ENCODE measurements at regions not wholly inside any gene's neighbourhood (a gene's known extent, or its start where the extent isn't known, plus 50 kb on each side); places are given as distances from the start of the nearest gene placed in this dataset.
"Not testable (repeated sequence)": the region's sequence is repeated elsewhere in the genome, so short reads cannot be mapped to it uniquely, and the experiment has no call there.

DNA sequence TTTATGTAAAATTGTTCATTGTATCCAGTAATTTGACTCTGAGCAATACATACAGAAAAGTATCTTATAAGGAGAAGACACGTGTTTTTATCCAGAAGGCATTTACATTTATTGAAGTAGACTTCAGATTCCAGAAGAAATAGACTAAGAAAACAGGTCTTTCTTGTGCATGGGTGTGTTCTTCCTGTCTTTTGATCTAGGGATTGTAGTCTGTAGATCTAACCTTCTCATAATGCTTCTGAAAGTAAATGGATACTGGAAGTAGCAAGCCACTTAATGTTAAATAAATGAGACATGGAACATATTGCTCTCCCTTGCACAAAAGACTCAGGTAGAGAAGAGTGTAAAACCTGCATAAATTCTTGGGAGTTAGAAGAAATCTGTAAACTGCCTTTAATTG lies 853.2 kb upstream of the B3GALT2 start:
- DNase-seq, result no peak

DNA sequence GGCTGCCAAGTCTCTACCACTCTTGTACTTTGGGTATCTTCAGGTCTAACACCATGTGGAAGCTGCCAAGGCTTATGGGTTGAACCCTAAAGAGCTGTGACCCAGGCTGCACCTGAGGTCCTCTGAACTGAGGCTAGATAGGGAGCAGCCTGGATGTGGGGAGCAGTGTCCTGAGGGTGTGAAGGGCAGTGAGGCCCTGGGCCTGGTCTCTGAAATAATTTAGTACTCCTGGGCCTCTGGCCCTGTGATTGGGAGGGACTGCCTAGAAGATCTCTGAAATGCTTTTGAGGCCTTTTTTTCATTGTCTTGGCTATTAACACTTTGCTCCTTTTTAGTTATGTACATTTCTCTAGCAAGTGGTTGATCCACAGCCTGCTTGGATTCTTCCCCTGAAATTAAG lies 847.2 kb upstream of the B3GALT2 start:
- no peak for DNase-seq

DNA sequence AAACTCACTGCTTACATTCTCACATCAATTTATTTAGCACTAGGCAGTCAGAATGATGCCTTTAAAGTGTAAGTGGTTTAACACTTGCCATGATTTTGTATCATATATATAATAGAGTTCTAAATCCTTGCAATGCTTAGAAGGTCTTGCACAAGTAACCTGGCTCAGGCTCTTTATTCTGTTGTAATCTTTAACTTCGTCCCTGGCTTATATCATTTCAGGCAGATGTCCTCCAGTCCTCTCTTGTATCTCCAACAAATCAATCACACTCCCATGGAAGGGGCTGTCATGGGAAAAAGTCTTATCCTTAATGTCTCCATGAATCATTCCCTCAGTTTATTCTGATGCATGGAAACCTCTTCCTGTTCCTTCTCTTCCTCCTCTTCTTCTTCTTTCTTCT lies 841.6 kb upstream of the B3GALT2 start:
- no peak for DNase-seq

DNA sequence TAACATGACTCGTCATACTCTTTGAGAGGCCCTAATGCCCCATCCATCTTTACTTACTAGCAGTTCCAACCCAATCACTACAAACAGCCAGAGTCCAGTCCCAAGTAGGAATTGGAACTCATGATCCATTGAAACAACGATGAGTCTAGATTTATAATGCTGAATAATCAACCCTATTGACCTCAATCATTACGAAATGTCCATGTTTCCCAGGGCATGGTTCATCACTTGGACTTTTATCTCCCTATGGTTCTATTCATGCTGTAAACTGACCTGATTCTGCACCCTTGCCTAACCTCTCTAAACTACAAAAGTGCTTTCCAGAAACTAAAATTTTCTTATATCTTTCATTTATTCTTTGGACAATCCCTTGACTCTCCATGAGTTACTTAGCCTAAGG lies 840.0 kb upstream of the B3GALT2 start:
- no peak for DNase-seq

DNA sequence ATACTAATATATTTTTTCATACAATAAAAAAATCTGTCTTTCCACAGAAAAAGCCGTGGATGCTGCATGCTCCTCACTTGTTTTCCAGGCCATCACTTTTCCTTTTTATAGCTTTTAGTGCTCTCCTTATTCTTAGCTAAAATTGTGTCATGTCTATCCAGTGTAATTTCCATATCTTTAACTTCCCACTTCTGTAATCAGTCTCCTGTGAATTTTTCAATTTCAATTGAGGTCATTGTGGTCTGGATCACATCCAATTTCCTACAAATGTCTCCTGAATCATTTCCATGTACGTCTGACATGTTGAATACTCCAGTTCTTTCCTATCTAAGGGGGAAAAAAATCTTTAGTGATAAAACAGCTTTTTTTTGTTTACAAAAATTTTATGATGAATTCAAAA lies 838.2 kb upstream of the B3GALT2 start:
- no peak for DNase-seq

DNA sequence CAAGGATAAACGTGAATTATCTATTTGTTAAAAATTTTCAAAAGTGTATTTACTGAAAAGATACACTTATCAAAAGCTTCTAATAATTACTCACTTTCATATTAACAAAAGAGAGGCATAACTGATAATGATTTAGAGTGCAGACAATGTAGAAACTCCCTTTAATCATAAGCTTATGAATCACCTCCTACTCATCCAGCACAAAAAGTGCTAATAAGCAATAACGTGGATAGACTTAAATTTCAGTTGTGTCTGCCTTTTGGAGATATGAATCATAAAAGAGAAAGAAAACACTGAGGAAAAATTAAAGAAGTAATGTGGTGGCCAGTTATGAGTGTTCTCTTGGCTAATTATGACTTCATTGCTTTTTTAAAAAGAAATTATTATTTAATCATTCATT lies 827.6 kb upstream of the B3GALT2 start:
- DNase-seq, result no peak

DNA sequence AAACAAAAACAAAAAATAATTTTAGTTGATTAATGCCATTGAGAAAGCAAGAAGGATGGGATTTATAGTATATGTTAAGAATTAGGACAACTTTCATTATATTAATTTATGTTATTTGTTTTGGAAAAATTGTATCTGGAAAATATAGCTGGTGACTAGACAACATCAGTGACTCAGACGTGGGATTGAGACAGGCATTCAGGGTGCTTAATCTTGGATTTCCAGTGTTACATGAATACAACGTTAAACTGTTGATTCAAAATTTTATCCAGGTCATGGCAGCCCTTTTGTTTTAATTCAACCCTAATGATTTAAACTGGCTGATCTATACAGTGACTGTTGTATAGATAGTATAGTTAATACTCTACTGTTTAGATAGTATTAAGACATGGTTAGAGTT lies 827.1 kb upstream of the B3GALT2 start:
- no peak for DNase-seq

DNA sequence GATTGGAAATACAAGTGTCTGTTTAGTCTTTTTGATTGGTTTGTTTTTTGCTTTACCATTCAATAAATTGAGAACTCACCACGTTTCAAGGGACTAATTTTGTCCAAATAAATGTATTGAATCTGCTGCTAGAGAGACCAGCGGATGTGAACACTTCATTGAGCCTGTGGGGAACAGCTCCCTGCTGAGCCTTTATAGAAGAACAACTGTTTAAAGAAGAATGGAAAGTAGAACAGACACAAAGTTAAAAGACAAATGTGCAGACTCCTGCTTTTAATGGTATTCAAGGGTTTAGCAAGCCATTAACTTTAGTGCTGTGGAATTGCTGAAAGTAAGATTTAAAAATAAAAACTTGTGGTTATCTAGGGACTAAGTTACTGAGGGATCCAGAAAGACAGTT lies 817.7 kb upstream of the B3GALT2 start:
- no peak for DNase-seq

DNA sequence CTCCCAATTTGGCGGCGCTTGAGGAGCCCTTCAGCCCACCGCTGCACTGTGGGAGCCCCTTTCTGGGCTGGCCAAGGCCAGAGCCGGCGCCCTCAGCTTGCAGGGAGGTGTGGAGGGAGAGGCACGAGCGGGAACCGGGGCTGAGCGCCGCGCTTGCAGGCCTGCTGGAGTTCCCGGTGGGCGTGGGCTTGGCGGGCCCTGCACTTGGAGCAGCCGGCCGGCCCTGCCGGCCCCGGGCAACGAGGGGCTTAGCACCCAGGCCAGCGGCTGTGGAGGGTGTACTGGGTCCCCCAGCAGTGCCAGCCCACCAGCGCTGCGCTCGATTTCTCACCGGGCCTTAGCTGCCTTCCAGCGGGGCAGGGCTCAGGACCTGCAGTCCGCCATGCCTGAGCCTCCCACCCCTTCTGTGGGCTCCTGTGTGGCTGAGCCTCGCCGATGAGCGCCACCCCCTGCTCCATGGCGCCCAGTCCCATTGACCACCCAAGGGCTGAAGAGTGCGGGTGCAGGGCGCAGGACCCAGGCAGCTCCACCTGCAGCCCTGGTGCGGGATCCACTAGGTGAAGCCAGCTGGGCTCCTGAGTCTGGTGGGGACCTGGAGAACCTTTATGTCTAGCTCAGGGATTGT lies 815.4 kb upstream of the B3GALT2 start:
- DNase-seq, result not testable (repeated sequence)

DNA sequence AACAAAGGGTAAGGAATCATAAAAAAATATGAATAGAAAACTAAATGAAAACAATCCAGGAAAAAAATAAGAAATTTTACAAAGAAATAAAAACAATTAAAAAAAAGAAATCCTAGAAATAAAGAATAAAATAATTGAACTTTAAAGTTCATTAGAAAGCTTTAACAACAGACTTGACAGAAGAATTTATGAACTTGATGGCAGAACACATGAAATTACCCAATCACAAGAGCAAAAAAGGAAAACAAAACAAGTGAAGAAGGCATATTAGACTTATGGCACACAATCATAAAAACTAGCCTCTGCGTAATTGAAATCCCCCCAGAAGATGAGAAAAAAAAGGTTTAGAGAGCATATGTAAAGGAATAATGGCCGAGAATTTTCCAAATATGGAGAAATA lies 802.5 kb upstream of the B3GALT2 start:
- DNase-seq, result no peak

DNA sequence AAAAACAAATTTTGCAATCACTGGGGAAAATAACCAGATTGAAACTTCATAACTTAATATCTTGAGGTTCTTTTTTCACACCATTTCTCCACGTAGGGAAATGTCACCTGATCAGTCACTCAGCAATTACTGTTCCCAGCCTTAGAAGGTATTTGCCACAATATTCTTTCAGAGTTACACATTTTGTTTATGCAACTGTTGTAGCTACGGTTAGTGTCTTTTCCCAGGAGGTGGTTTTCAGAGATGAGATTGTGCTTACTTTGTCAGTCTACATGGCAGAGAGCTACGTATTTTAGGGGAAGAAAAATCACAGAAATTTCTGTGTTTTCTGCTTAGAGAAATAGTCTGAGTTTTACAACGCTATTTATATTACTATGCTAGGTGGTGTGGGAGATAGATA lies 792.8 kb upstream of the B3GALT2 start:
- DNase-seq, result no peak

DNA sequence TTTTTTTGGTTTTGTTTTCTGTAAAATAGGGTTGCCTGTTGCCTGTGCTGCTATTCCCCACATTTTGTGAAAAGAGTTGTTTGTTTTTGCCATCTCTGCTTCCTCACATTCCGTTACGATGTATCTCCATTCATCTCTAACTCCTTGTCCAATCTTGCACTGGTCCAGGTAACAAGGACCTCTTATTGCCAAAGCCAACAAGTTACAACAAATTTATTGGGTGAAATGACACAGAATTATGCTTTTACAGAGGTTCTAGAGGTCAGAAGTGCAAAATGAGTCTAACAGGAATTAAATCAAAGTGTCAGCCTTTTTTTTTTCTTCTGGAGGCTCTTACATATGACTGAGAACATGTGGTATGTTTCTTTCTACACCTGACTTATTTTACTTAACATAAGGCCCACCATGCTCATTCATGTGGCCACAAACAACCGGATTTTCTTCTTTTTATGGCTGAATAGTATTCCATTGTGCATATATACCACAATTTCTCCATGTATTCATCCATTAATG lies 787.9 kb upstream of the B3GALT2 start:
- DNase-seq, result no peak

DNA sequence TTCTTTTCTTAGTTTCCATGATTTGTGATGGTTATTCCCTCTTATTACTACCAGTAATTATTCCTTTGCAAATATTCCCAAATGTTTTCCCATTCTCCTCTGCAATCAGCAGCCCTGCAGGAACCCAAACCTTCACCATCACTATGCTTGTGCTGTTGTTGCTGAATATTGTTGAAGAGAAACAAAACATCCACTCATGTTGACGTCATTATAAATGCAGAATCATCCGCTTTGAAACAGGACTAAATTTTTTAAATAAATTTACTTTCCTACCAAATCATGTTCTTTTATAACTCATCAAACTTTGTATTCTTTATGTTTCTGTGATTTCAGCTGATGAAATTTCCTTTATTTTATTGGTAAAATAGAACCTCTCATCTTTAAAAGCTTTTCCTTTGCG lies 787.0 kb upstream of the B3GALT2 start:
- no peak for DNase-seq

DNA sequence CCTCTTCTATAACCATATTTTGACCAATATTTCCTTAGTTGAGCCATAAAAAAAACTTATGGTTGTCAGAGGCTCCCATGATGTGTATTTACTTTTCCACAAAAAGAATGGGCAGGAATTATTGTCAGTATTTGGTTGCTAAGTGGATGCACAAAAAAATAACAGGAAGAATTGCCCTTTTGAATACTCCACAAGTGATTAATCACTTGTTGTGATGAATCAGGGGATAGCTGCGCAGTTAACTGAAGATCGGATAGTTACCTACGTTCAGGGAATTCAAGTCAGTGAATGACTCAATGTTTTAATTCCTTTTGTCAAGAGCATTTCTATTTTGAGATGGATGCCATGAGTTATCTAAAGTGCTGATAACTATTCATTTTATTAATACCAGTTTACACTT lies 785.2 kb upstream of the B3GALT2 start:
- DNase-seq, result no peak

DNA sequence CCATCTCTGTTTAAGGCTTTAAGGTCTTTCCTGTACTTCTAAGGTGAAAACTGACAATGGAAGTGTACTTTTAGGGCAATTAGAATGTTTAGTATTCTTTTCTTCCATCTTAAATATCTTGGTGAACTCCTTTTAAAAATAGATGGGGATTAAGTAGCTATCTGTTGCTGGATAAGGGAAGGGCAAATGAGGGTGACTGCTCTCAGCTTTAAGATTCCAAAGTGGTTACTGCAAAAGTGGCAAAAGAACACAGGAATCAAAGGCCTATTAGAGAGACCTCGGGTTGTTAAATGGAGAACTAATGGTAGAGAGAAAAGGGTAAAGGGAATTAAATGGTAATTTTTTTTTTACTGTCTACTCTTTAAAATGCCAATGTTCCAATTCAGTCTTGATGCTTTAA lies 774.1 kb upstream of the B3GALT2 start:
- DNase-seq, result no peak

DNA sequence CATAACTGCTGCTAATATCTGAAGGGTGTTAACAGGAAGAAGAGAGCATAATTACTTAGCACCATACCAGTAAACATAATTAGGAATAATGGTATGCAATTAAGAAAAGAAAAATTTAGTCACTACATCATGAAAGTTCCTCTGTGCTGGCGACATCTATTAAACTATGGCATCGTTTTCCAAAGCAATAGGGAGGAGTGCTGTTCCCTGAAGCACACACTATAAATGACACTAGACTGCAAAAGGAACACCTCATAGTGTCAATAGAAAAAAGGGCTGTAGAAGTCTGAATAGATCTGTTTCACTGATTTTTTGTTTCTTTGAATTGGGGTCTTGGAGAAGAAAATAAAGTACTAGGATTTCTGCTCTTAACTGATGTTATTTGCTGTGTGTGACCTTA lies 773.6 kb upstream of the B3GALT2 start:
- DNase-seq, result no peak

DNA sequence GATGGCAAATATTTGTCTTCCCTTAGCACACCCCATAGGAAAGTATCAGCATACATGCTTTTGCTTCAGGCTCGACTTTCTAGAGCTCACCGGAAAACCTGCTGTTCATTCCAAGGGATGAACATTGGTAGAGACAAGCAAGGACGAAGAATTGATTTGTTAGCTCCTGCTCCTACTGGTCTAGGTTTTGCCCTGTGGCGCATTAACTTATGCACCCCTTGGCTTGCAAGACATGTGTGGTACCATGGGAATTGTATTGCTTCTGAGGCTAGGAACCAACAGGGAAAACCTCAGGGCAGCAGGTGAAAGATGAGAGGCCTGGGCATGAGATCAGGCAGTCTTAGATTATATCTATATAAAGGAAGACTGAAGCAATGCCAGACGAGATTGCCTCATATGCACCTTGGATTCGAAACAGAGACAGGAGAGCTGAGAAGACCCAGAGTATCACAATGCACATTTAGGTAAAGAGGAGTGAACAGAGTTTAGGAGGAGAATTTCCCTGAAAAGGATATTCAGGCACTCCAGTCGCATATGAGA lies 771.2 kb upstream of the B3GALT2 start:
- no peak for DNase-seq

DNA sequence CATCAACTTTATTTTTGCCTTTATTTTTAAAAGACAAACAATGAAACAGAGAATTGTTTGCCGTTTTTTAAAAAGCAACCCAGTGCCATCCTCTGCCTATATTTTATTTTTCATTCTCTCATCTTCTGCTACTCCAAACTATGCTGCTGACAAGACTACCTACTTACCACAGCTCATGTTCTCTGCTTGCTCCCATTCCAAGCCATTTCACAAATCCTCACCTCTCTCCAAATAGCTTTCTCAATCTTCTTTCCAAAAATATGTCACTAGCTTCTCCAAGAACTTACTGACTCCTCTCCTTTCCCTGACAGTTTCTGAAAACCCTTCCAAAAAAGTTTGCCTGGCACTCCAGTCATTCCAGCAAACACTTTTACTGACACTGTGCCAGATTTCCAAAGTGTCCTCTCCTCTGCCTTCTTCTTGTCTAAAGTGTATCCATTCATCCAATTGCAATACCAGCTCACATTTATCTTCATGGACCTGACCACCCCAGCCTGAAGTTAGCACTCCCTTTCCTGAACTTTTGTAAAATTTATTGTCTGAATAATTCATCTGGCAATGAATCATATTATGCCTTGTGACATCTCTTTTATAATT lies 766.5 kb upstream of the B3GALT2 start:
- DNase-seq, result no peak

DNA sequence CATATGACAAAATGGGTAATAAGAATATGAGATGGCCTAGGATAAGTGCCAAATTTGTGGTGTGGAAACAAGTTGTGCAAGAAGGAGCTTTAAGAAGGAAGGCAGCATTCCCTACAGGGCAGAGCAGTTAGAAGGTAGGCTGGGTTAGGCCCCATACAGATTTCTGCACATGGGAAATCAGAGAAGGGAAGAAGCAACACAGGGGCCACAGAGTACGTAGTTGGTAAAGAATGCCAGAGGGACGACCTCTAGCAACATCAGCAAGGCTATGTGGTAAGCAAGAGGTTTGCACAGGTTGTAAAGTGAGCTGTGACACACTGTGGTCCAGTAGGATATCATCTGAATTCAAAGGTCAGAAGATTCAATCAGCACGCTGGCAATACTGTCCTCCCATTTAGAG lies 765.6 kb upstream of the B3GALT2 start:
- no peak for DNase-seq

DNA sequence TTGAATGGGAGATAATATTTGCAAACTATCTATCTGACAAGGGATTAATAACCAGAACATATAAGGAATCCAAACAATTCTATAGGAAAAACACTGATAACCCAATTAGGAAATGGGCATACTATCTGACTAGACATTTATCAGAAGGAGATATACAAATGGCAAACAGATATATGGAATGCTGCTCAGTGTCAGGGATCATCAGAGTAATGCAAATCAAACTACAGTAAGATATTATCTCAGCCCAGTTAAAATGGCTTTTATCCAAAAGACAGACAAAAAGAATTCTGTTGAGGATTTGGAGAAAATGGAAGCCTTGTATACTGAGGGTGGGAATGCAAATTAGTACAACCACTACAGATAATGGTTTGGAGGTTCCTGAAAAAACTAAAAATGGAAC lies 758.0 kb upstream of the B3GALT2 start:
- DNase-seq, result no peak

DNA sequence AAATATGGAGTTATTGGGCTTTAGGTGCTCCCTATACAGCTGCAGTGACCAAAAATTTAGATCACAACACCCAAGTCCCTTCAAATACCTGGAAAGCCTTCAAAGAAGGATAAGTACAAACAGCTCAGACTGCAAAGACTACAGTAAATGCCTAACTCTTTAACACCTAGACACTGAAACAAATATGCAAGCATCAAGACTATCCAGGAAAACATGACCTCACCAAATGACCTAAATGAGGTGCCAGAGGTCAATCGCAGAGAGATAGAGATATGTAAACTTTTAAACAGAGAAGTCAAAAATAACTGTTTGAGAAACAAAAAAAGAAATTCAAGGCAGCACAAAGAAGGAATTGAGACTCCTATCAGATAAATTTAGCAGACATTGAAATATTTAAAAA lies 753.8 kb upstream of the B3GALT2 start:
- no peak for DNase-seq

DNA sequence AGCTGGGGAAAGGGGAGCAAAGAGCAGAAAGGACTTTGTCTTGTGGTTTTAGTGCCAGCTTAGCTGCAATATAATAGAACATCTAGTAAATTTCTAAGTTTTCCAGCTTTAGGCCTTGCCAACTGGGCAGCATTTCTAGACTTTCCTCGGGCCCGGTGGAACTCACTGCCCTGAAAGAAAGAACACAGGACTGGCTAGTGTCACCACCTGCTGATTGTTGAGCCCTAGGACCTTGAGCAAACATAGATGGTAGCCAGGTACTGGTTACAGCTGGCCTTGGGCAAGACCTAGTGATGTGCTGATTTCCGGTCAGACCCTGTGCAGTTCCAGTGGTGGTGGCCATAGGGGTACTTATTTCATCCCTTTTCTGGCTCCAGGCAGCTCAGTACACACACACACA lies 753.2 kb upstream of the B3GALT2 start:
- no peak for DNase-seq

DNA sequence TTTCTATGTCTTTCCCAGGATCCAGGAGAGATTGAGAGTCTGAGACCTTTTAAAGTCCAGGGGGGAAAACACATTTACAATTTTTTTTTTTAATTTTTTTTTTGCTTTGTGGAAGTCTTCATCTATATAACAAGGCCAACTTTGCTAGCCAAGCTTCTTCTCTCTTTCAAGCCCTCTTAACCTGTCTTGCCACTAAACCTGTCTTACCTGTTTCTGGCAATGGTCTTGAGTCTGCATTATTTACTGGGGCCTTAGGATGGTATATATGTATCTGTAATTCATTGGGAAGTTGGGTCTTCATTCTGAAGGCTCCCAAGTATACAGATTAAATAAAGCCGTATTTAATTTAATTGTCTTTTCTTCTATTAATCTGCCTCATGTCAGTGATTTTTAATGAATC lies 750.9 kb upstream of the B3GALT2 start:
- no peak for DNase-seq

DNA sequence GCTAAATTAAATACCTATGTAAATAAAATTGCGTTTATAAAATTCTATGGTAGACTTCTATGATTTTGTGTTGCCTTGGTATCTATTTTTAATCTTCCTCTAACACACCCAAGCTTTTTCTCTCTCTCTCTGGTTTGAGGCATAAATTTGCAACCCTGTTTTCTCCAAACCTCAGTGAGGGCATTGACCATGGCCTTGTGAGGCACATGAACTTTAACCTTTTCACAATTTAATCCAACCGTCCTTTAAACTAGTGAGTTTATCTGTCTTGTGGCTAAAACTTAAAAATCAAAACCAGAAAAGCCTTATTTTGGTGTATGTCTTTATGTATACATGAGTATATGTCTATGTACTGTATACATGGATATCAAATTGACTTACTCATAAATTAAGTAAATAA lies 746.6 kb upstream of the B3GALT2 start:
- no peak for DNase-seq

DNA sequence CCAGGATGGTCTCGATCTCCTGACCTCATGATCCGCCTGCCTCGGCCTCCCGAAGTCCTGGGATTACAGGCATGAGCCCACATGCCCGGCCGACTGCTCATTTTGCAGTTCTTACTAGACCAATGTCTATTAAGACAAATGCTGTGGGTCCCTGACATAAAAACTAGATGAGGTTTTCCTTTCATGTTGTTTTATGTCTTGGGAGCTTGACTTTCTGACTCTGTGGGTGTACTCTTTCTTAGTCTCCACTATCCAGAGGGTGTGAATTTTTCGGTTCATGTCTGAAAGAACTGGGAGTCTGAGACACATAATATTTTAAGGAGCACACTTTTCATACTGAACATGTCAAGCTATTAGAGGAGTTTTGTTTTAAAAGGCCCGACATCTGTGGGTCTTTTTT lies 744.9 kb upstream of the B3GALT2 start:
- DNase-seq, result no peak

Measured in CD4-positive, alpha-beta T cell treated with Interleukin-15 for 1 hour (primary cell).